Fibroblast of upper back skin (primary cell): ENCODE measurements at regions not wholly inside any gene's neighbourhood (a gene's known extent, or its start where the extent isn't known, plus 50 kb on each side); places are given as distances from the start of the nearest gene placed in this dataset.

Experiments used
- DNase-seq: peaks from one replicate; pipeline ENCODE4 v3.0.0-alpha.2; 2013

DNA sequence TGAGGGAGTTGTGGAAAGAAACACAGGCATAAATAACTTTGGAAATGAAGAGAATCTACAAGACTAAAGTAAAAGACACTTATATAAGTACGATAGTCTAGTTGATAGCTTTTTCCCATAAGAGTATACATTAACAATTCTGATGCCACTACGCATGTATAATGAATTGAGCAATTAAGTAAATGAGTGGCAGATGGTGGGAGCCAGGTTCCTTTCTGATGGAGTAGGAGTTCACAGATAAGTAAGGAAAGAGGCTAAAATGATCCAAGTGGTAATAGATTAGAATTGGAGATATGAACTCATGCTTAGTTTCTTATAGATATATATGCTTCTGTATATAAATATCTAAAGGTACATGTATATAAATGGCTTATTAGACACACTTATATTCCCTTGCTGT, 368.3 kb downstream of the FAM181B start:
- DNase-seq = no peak

GRCh38 chr11:82356316-82356715, 377.3 kb downstream of the FAM181B start:
- DNase-seq = no peak

DNA sequence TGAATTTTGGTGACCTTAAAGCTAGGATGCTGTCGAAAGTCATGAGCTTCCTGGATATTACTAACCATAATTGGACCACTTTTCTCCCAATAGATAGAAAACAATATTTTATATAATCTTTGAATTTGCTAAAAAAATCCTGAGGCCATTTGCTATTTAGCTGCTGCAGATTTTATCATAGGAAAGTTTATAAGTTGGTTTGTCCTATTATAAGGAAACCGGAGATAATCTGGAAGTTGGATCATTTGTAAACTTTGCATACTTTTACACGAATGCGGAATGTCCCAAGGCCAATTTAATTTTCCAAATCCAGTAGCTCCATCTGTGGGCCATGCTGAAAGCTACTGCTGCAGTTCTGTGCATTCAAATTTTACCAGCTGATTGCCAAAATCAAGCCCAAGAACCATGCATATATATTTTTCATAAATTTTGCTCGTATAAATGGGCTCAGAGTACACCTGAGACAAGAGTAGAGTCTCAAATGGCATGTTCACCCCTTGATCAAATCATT, 378.3 kb downstream of the FAM181B start:
- DNase-seq = no peak

GRCh38 chr11:82326853-82327252, 406.8 kb downstream of the FAM181B start:
- DNase-seq = no peak

DNA sequence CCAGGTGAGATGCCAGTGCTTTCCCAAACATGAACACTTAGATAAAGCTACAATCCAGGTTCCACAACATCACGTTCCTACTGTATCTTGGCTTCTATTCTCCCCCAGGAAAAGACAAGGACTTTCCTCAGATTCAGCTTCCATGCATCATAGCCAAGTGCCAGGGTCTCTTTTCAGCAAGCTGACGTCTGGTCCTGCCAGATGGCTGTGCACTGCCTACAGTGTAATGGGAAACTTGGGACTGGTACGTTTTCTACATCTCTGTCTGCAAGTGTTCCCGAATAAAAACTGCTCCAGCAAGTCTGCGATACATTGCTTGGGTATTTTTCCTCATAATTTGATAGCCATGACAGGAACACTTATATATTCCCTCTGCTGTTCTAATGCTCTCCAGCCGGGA, 412.5 kb downstream of the FAM181B start:
- no peak for DNase-seq

GRCh38 chr11:82315093-82315492, 418.6 kb downstream of the FAM181B start:
- DNase-seq = no peak

DNA sequence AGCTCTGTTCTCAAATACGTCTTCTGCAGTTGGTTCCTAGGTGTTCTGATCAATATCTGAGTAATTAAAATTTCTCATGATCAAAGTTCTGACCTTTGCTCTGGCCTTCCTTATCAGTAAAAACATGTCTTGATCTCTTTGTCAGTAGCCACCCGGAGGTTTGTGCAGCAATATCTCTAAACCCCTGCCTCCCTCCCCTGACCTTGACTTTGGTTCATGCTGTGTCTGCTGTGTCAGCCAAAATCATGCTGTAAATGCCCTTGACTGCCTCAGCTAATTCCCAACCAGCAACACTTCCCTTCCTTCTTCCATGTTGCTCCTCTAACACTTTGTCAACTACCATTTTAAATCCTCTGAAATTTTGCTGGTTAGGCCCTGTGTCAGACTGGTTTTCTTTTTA, 424.7 kb downstream of the FAM181B start:
- DNase-seq = no peak

GRCh38 chr11:82305123-82305522, 428.5 kb downstream of the FAM181B start:
- DNase-seq = no peak

DNA sequence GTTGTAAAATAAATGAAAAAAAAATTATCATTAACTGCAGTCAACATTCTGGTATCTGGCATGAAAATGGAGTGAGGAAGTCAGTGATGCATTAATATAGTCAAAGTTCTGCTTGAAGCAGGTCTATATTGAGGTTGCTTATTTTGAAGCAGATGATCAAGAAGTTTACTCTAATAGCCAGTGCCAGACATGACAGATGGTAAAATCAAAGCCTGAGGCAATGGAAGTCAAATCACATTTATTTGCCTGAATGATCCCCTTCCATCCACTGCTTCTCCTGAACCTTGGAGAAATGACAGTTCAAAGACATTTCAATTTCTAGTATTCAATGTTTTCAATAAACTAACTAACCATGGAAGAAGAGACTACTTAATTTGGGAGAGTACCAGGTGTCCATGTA, 430.0 kb downstream of the FAM181B start:
- no peak for DNase-seq

DNA sequence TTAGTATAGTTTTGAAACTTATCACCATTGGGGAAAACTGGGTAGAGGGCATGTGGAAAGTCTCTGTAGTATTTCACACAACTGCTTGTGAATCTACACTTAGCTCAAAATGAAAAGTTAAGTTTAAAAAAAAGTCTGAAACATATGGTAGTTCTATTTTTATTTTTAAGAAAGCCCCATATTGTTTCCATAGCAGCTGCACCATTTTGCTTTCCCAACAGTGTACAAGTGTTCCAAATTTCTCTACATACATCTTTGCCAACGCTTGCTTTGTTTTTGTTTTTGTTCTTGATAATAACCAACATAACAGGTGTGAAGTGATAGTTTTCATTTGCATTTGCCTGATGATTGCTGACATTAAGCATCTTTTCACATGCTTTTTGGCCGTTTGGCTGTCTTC, 445.2 kb downstream of the FAM181B start:
- no peak for DNase-seq

- DNase-seq = no peak
These were observed 462.8 kb downstream of the FAM181B start for GRCh38 chr11:82270870-82271269.

DNA sequence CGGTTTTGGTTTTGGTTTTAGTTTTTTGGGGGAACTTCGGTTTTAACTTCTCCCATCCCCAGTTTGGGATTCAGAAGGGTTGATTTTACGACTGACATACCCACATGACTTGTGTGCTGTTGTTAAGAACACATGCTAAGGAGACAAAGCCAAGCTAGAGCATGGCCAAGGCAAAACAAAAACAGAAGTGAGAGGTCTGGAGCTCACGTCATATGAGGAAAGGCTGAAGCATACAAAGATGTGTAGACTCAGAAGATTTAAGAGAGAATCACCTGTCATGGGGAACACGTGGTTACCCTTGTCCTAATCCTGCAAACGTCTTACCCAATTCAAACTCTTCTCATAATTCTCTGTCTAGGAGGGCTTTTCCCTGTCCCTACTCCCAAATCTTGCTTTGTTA, 465.0 kb downstream of the FAM181B start:
- no peak for DNase-seq

DNA sequence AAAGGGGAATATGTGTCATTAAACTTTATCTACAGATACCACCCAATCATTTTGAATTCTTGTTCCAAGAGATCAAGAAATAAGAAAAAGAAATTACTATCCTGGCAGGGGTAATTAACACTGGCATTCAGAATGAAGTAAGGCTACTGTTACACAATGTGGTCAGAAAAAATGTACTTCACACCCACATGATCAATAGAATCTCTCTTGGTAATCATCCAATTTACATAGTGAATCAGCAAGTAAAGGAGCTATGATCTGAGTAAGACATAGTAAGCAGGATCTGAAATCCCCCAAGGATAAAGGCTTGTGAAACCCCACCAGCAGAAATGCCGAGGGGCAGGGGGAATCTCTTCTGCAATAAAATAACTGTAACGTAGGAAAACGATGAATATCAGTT, 466.5 kb downstream of the FAM181B start:
- DNase-seq = no peak

- DNase-seq = no peak
These were observed 472.3 kb downstream of the FAM181B start for GRCh38 chr11:82261367-82261766.

GRCh38 chr11:82250047-82250446, 483.6 kb downstream of the FAM181B start:
- no peak for DNase-seq

DNA sequence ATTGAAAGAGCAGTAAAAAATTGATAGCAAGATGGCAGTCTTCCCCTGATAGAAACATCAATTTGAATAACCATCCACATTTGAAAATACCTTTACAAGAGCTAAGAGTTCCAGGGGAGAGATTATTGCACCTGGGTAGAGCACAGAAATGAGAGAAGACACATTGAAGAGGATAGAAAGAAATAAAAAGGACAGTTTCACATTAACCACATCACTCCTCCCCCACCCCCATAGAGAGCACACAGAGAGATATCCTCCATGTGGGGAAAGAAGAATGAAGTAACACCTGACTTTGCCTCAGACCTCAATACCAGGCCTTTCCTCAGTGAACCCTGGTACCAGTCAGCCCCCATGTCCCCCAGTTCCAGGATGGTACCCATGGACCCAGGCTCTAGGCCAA, 486.7 kb downstream of the FAM181B start:
- DNase-seq = no peak

GRCh38 chr11:82239498-82239897, 494.2 kb downstream of the FAM181B start:
- no peak for DNase-seq

GRCh38 chr11:82234256-82234655, 499.4 kb downstream of the FAM181B start:
- peak; percentile 12 for DNase-seq

GRCh38 chr11:82233201-82233600, 500.5 kb downstream of the FAM181B start:
- DNase-seq = peak; percentile 66

DNA sequence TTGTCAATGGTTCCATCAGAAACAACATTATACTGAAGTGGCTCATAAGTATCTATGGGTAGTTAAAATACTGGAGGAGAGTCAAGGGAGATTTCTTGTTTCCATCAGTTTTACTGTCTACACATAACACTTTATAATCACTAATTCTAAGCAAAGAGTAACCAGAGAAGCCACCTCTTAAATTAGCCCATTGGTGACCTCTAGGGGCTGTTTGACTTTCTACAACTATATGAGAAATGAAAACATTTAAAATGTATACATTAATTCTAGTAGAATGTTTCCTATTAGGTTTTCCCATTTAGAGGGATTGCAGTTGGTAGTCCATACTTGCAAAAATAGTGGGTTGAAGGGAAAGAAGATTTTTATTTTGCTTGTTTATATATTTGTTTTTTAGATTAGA, 504.3 kb downstream of the FAM181B start:
- DNase-seq = peak; percentile 28

- no peak for DNase-seq
These were observed 507.7 kb downstream of the FAM181B start for GRCh38 chr11:82225930-82226329.

- no peak for DNase-seq
These were observed 508.2 kb downstream of the FAM181B start for GRCh38 chr11:82225502-82225901.

DNA sequence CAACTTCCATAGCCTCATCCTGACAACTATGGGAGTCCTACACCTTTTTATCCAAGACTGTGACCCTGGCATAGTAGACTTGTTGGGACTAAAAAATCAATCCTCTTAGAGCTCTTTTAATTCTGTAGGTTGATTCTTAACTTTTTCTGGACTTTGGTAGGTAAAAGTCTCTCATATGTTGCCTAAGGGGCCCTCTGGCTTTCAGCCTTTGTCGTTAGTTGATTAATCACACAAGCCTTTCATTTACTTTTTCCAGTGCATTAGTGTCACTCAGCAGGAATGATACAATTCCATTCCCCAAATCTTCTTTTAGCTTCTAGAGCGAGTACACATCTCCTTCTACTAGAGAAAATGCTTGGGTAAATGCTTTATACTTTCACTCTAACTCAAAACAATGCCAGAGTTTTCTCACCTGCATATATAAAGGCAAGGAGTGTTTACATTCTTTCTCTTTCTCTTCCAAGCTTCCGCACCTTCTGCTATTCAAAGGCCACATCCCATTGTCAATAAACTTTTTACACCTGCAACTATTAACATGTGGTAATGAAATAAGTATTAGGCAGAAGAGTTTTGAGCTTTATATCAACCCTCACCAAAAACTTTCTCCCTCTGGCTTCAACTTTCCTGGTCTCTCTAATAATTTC, 516.6 kb downstream of the FAM181B start:
- no peak for DNase-seq

GRCh38 chr11:82210011-82210410, 523.7 kb downstream of the FAM181B start:
- no peak for DNase-seq

- DNase-seq = peak; percentile 5
These were observed 538.4 kb downstream of the FAM181B start for GRCh38 chr11:82195283-82195682.
